Activated naive CD8-positive, alpha-beta T cell treated with anti-CD3 and anti-CD28 coated beads, Interleukin-2, amount 50 U/mL, for 24 hours (primary cell): ENCODE measurements at regions not wholly inside any gene's neighbourhood (a gene's known extent, or its start where the extent isn't known, plus 50 kb on each side); places are given as distances from the start of the nearest gene placed in this dataset.

Experiments used
- ATAC-seq: fragments of 150-1000 bp; cut with Tn5 transposase; one replicate; pipeline ENCODE4 v1.10.0; 2021
- DNase-seq: peaks from one replicate; pipeline ENCODE4 v3.0.0; 2021
- H3K27ac Mint-ChIP-seq: one replicate; pipeline ENCODE4 v1.8.0; 2021; ENCODE audit warnings: mild to moderate bottlenecking, mixed read lengths
- H3K27me3 Mint-ChIP-seq: one replicate; pipeline ENCODE4 v1.8.0; 2021; ENCODE audit warnings: mixed read lengths
- H3K36me3 Mint-ChIP-seq: one replicate; pipeline ENCODE4 v1.8.0; 2021; ENCODE audit warnings: low read depth, mixed read lengths
- H3K4me1 Mint-ChIP-seq: one replicate; pipeline ENCODE4 v1.8.0; 2021; ENCODE audit warnings: mixed read lengths
- H3K4me3 Mint-ChIP-seq: one replicate; pipeline ENCODE4 v1.8.0; 2021; ENCODE audit warnings: mild to moderate bottlenecking, moderate library complexity, mixed read lengths
- H3K9me3 Mint-ChIP-seq: one replicate; pipeline ENCODE4 v1.8.0; 2021; ENCODE audit warnings: mixed read lengths

- H3K36me3 Mint-ChIP-seq, result no peaks in the 10 kb centered on the region
- H3K27me3 Mint-ChIP-seq, result no peaks in the 10 kb centered on the region
- no peak for DNase-seq
- no peak overlapping the region for H3K4me3 Mint-ChIP-seq
- no peaks in the 10 kb centered on the region for H3K4me1 Mint-ChIP-seq
- no peaks in the 10 kb centered on the region for H3K9me3 Mint-ChIP-seq
- no peak overlapping the region for H3K27ac Mint-ChIP-seq
- no peak for ATAC-seq
Measured at GRCh38 chr6:15079288-15079817, 166.5 kb upstream of the JARID2 start.

GRCh38 chr6:15080895-15081294, 165.0 kb upstream of the JARID2 start:
- Mint-ChIP-seq H3K4me1 (no peaks in the 10 kb centered on the region), H3K9me3 (no peaks in the 10 kb centered on the region), H3K27me3 (no peaks in the 10 kb centered on the region), H3K27ac (no peak overlapping the region), H3K36me3 (no peaks in the 10 kb centered on the region), H3K4me3 (no peak overlapping the region)
- no peak for ATAC-seq
- DNase-seq, result no peak

GRCh38 chr6:15081447-15081846, 164.4 kb upstream of the JARID2 start:
- no peaks in the 10 kb centered on the region for H3K9me3 Mint-ChIP-seq
- no peaks in the 10 kb centered on the region for H3K4me1 Mint-ChIP-seq
- DNase-seq, result no peak
- no peak for ATAC-seq
- H3K4me3 Mint-ChIP-seq, result no peak overlapping the region
- H3K27ac Mint-ChIP-seq, result no peak overlapping the region
- no peaks in the 10 kb centered on the region for H3K27me3 Mint-ChIP-seq
- H3K36me3 Mint-ChIP-seq, result no peaks in the 10 kb centered on the region

GRCh38 chr6:15082708-15083107, 163.2 kb upstream of the JARID2 start:
- ATAC-seq, result no peak
- Mint-ChIP-seq H3K4me1 (no peaks in the 10 kb centered on the region), H3K27me3 (no peaks in the 10 kb centered on the region), H3K27ac (no peak overlapping the region), H3K9me3 (no peaks in the 10 kb centered on the region), H3K36me3 (no peaks in the 10 kb centered on the region), H3K4me3 (no peak overlapping the region)
- no peak for DNase-seq

DNA sequence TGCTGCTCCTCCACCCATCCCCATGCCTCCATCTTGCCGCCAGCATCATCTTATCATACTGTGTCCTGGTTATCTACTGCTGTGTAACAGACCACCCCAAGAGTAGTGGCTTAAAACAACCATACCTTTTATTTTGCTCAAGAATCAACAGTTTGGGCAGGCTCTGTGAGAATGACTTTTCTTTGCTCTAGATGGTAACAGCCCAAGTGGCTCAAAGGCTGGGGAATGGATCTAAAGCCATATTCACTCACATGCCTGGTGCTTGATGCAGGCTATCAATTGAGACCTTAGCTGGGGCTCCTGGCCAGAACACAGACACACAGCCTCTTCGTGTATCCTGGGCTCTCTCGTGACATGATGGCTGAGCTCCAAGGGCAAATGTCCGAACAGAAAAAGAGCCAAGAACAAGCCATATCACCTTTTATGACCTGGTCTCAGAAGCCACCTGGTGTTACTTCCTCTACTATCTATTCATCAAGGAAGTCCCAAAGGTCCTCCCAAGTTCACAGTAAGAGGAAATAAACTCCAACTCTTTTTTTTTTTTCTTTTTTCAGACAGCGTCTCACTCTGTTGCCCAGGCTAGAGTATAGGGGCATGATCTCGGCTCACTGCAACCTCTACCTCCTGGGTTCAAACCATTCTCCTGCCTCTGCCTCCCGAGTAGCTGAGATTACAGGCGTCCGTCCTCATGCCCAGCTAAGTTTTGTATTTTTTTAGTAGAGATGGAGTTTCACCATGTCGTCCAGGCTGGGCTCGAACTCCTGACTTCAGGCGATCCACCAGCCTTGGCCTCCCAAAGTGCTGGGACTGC, 159.3 kb upstream of the JARID2 start:
- DNase-seq, result no peak
- Mint-ChIP-seq H3K4me1 (no peaks in the 10 kb centered on the region), H3K36me3 (no peaks in the 10 kb centered on the region), H3K4me3 (no peak overlapping the region), H3K27me3 (no peaks in the 10 kb centered on the region), H3K27ac (no peak overlapping the region), H3K9me3 (no peaks in the 10 kb centered on the region)
- ATAC-seq, result no peak

- H3K4me1 Mint-ChIP-seq, result no peaks in the 10 kb centered on the region
- H3K36me3 Mint-ChIP-seq, result no peaks in the 10 kb centered on the region
- H3K9me3 Mint-ChIP-seq, result no peaks in the 10 kb centered on the region
- DNase-seq (no peak), ATAC-seq (no peak)
- no peaks in the 10 kb centered on the region for H3K27me3 Mint-ChIP-seq
- H3K27ac Mint-ChIP-seq, result no peak overlapping the region
- no peak overlapping the region for H3K4me3 Mint-ChIP-seq
Measured at GRCh38 chr6:15087186-15087589, 158.7 kb upstream of the JARID2 start.

GRCh38 chr6:15088904-15089568, 156.8 kb upstream of the JARID2 start:
- Mint-ChIP-seq H3K27me3 (no peaks in the 10 kb centered on the region), H3K36me3 (no peaks in the 10 kb centered on the region), H3K27ac (no peak overlapping the region), H3K4me1 (no peaks in the 10 kb centered on the region), H3K9me3 (no peaks in the 10 kb centered on the region), H3K4me3 (no peak overlapping the region)
- no peak for ATAC-seq
- DNase-seq, result no peak

- Mint-ChIP-seq H3K4me1 (no peaks in the 10 kb centered on the region), H3K9me3 (no peaks in the 10 kb centered on the region), H3K4me3 (no peak overlapping the region), H3K36me3 (no peaks in the 10 kb centered on the region), H3K27ac (no peak overlapping the region), H3K27me3 (no peaks in the 10 kb centered on the region)
- no peak for DNase-seq
- ATAC-seq, result no peak
Measured at GRCh38 chr6:15089569-15090144, 156.2 kb upstream of the JARID2 start.

DNA sequence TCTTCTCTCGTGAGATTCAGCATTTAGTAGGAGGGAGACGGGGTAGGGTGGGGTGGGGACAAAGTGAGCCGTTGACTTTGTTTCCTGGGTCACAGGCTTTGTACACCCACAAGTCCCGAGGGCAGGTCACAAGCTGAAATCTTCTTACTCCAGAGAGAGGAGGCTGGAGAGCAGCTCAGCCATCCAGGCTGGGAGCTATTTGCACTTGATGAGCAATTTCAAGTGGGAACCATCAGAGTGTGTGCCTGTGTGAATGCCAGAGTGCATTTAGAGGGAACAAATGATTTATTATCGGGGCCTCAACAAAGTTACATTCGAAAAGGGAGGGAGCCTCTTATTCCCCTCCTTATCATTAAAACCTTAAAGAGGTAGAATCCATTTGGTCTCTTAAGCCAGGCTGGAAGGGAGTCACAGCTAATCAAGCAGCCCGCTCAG, 155.7 kb upstream of the JARID2 start:
- Mint-ChIP-seq H3K4me3 (no peak overlapping the region), H3K36me3 (no peaks in the 10 kb centered on the region), H3K4me1 (no peaks in the 10 kb centered on the region), H3K27me3 (no peaks in the 10 kb centered on the region), H3K27ac (no peak overlapping the region), H3K9me3 (no peaks in the 10 kb centered on the region)
- ATAC-seq, result no peak
- DNase-seq, result no peak

DNA sequence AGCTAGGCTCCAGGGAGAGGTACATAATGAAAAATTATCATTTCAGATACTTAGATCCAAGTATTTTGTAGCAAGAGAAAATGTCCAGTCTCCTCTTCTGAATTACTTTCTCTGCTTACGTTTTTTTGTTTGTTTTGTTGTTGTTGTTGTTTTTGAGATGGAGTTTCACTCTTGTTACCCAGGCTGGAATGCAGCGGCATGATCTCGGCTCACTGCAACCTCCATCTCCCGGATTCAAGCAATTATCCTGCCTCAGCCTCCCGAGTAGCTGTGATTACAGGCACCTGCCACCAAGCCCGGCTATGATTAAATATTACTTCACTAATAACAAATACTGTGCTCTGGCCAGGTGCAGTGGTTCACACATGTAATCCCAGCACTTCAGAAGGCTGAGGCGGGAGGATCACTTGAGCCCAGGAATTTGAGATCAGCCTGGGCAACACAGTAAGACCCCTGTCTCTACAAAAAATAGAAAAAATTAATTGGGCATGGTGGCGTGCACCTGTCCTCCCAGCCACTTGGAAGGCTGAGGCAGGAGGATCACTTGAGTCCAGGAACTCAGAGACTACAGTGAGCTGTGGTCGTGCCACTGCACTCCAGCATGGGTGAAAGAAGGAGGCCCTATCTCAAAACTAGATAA, 155.0 kb upstream of the JARID2 start:
- no peaks in the 10 kb centered on the region for H3K4me1 Mint-ChIP-seq
- DNase-seq, result no peak
- no peaks in the 10 kb centered on the region for H3K27me3 Mint-ChIP-seq
- ATAC-seq, result no peak
- no peaks in the 10 kb centered on the region for H3K9me3 Mint-ChIP-seq
- no peaks in the 10 kb centered on the region for H3K36me3 Mint-ChIP-seq
- H3K27ac Mint-ChIP-seq, result no peak overlapping the region
- no peak overlapping the region for H3K4me3 Mint-ChIP-seq

DNA sequence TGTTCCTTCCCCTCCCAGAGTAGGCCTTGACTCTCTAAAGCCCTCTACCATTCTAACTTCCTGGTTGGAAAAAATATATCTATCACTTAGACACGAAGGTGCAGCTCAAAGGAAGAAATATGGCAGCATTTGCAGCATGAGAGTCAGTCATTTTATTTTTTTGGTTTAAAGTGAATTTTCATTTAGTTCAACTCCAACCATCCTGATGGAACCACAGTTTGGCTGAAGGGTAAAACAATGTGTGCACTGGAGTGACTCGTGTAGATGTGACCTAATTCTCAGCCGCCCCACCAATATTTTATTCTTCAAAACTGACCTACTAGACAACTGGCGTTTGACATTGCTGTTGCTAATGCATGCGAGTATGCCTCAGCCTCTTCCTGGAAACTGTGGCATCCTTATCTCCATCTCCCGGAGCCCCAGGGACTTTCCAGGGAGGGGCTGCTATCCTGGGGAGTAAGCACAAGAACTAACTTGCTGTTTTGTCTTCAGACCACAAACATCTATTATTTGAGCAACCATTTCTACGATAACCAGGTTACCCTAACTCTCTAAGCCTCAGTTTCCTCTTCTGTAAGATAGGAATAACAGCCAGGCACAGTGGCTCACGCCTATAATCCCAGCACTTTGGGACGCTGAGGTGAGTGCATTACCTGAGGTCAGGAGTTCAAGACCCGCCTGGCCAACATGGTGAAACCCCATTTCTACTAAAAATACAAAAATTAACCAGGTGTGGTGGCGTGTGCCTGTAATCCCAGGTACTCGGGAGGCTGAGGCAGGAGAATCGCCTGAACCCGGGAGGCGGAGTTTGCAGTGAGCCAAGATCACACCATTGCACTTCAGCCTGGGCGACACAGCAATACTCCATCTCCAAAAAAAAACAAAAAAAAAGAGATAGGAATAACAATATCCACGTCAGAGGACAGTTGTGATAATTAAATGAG, 148.7 kb upstream of the JARID2 start:
- no peaks in the 10 kb centered on the region for H3K27me3 Mint-ChIP-seq
- no peaks in the 10 kb centered on the region for H3K36me3 Mint-ChIP-seq
- ATAC-seq, result peak; percentile 33
- no peaks in the 10 kb centered on the region for H3K9me3 Mint-ChIP-seq
- no peak for DNase-seq
- no peak overlapping the region for H3K27ac Mint-ChIP-seq
- peaks cover 4% of the 10 kb centered on the region for H3K4me1 Mint-ChIP-seq
- no peak overlapping the region for H3K4me3 Mint-ChIP-seq

DNA sequence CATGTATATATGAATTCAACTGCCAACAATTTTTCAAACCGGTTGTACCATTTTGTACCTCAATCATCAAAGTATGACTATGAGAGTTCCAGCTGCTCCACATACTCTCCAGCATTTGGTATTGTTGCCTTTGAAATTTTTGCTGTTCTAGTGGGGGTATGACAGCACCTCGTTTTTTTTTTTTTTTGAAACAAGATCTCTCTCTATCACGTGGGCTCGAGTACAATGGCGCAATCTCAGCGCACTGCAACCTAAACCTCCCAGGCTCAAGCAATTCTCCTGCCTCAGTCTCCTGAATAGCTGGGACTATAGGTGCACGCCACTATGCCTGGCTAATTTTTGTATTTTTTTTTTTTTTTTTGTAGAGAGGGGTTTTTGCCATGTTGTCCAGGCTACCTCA, 144.7 kb upstream of the JARID2 start:
- Mint-ChIP-seq H3K9me3 (peaks cover 5% of the 10 kb centered on the region), H3K27me3 (peaks cover 2% of the 10 kb centered on the region), H3K36me3 (peaks cover 3% of the 10 kb centered on the region), H3K27ac (no peak overlapping the region), H3K4me1 (peaks cover 4% of the 10 kb centered on the region), H3K4me3 (no peak overlapping the region)
- DNase-seq (no peak), ATAC-seq (no peak)

- DNase-seq (no peak), ATAC-seq (no peak)
- no peak overlapping the region for H3K4me3 Mint-ChIP-seq
Measured at GRCh38 chr6:15102241-15102640, 143.6 kb upstream of the JARID2 start.

More at GRCh38 chr6:15102241-15102640, 143.6 kb upstream of the JARID2 start:
- Mint-ChIP-seq H3K36me3 (peaks cover 6% of the 10 kb centered on the region), H3K9me3 (peaks cover 10% of the 10 kb centered on the region), H3K27me3 (peaks cover 2% of the 10 kb centered on the region), H3K27ac (no peak overlapping the region), H3K4me1 (no peaks in the 10 kb centered on the region)
